Glomerular endothelial cell (primary cell): ENCODE measurements at regions not wholly inside any gene's neighbourhood (a gene's known extent, or its start where the extent isn't known, plus 50 kb on each side); places are given as distances from the start of the nearest gene placed in this dataset.

Source experiments
- DNase-seq: peaks from one replicate; pipeline ENCODE4 v3.0.0-alpha.2; 2011; ENCODE audit warnings: low read depth, low spot score; ENCODE audit errors: extremely low read depth

- DNase-seq: no peak
Observed at GRCh38 chr1:199706826-199707606, 320.5 kb upstream of the NR5A2 start.

- no peak for DNase-seq
Observed at GRCh38 chr1:199710974-199711373, 316.5 kb upstream of the NR5A2 start.

- DNase-seq: no peak
Observed at GRCh38 chr1:199716729-199717128, 310.8 kb upstream of the NR5A2 start.

- no peak for DNase-seq
Observed at GRCh38 chr1:199719156-199719842, 308.2 kb upstream of the NR5A2 start.

GRCh38 chr1:199720496-199720895 lies 307.0 kb upstream of the NR5A2 start:
- no peak for DNase-seq

GRCh38 chr1:199721001-199721400 lies 306.5 kb upstream of the NR5A2 start:
- no peak for DNase-seq

GRCh38 chr1:199723250-199723956 lies 304.1 kb upstream of the NR5A2 start:
- DNase-seq: no peak

GRCh38 chr1:199724049-199724448 lies 303.5 kb upstream of the NR5A2 start:
- DNase-seq: no peak

GRCh38 chr1:199725002-199725565 lies 302.4 kb upstream of the NR5A2 start:
- no peak for DNase-seq

- DNase-seq: no peak
Observed at GRCh38 chr1:199727682-199728081, 299.8 kb upstream of the NR5A2 start.

- no peak for DNase-seq
Observed at GRCh38 chr1:199728345-199728744, 299.2 kb upstream of the NR5A2 start.

GRCh38 chr1:199733125-199733524 lies 294.4 kb upstream of the NR5A2 start:
- DNase-seq: no peak

- no peak for DNase-seq
Observed at GRCh38 chr1:199734186-199734585, 293.3 kb upstream of the NR5A2 start.

GRCh38 chr1:199735660-199736059 lies 291.9 kb upstream of the NR5A2 start:
- DNase-seq: no peak

GRCh38 chr1:199736646-199737045 lies 290.9 kb upstream of the NR5A2 start:
- DNase-seq: no peak

- no peak for DNase-seq
Observed at GRCh38 chr1:199741586-199741985, 285.9 kb upstream of the NR5A2 start.

GRCh38 chr1:199742547-199742946 lies 285.0 kb upstream of the NR5A2 start:
- DNase-seq: peak; percentile 62

GRCh38 chr1:199743227-199743626 lies 284.3 kb upstream of the NR5A2 start:
- no peak for DNase-seq

GRCh38 chr1:199746666-199747384 lies 280.7 kb upstream of the NR5A2 start:
- no peak for DNase-seq

GRCh38 chr1:199747984-199748383 lies 279.5 kb upstream of the NR5A2 start:
- no peak for DNase-seq

- DNase-seq: no peak
Observed at GRCh38 chr1:199751506-199751905, 276.0 kb upstream of the NR5A2 start.
